B cell (primary cell): ENCODE measurements at regions not wholly inside any gene's neighbourhood (a gene's known extent, or its start where the extent isn't known, plus 50 kb on each side); places are given as distances from the start of the nearest gene placed in this dataset.

Source experiments
- ATAC-seq: fragments of 200-7000 bp; cut with Tn5 transposase; one replicate; pipeline ENCODE4 v1.10.0; 2021; ENCODE audit warnings: low read depth, mild to moderate bottlenecking, moderate number of reproducible peaks, moderate library complexity
- CTCF ChIA-PET: fragments of 350-600 bp; sonication (Branson Sonifier 250); formaldehyde crosslinking; loops from one replicate; lab custom pipeline; 2021; ENCODE audit warnings: antibody characterized with exemption, inconsistent platforms; lab: Charles Lee
- POLR2A ChIA-PET: fragments of 350-600 bp; sonication (Branson Sonifier 250); formaldehyde crosslinking; loops from one replicate; lab custom pipeline; 2021; ENCODE audit warnings: antibody characterized with exemption; lab: Charles Lee
- DNase-seq: peaks from one replicate; pipeline ENCODE4 v3.0.0; 2013
- H2AFZ ChIP-seq: 2 replicates; pipeline ENCODE4 v1.6.1; 2012; ENCODE audit warnings: mild to moderate bottlenecking, low read depth, low read length; ENCODE audit not compliant: insufficient read depth, poor library complexity, severe bottlenecking
- H3K27ac ChIP-seq, 2 donors: 1 replicate in 1 of 2; 2 replicates in 1 of 2; pipeline ENCODE4 v1.5.1; 2012 to 2013; ENCODE audit warnings: low read length in 2 of 2, mild to moderate bottlenecking in 2 of 2, moderate library complexity in 1 of 2
- H3K27me3 ChIP-seq, 4 experiments: fragments of 200-600 bp in 1 of 4; sonication (generic) in 1 of 4; replicated peaks in 1 of 4; 1 replicate in 2 of 4; 2 replicates in 2 of 4; pipeline versions ENCODE4 v1.6.1 to v1.7.0; 2013 to 2016; ENCODE audit warnings: low read length in 3 of 4, mild to moderate bottlenecking in 2 of 4, mixed read lengths in 1 of 4, moderate library complexity in 1 of 4; ENCODE audit not compliant: insufficient read depth in 4 of 4, control insufficient read depth in 3 of 4; ENCODE audit errors: control extremely low read depth in 1 of 4
- H3K36me3 ChIP-seq, 2 experiments: replicated peaks in 1 of 2; 1 replicate in 1 of 2; 2 replicates in 1 of 2; pipeline versions ENCODE4 v1.6.1 to v1.7.1; 2013; ENCODE audit warnings: low read length in 1 of 2; ENCODE audit not compliant: insufficient read depth in 2 of 2, control insufficient read depth in 1 of 2; ENCODE audit errors: control extremely low read depth in 1 of 2, extremely low read depth in 1 of 2
- H3K4me1 ChIP-seq, 2 donors: fragments of 200-600 bp in 1 of 2; sonication (generic) in 1 of 2; 1 replicate in 1 of 2; 2 replicates in 1 of 2; pipeline versions ENCODE4 v1.5.1 to v1.6.1; 2013 to 2017; ENCODE audit warnings: low read length in 2 of 2; ENCODE audit not compliant: control insufficient read depth in 2 of 2, insufficient read depth in 2 of 2
- H3K4me2 ChIP-seq: replicated peaks from 2 replicates; pipeline ENCODE3; 2012; ENCODE audit warnings: mild to moderate bottlenecking, low read depth, low read length; ENCODE audit not compliant: poor library complexity, severe bottlenecking
- H3K4me3 ChIP-seq, 5 experiments: fragments of 200-600 bp in 1 of 5; sonication (generic) in 1 of 5; 1 replicate in 3 of 5; 2 replicates in 2 of 5; pipeline versions ENCODE4 v1.5.1 to v1.7.0; 2011 to 2016; ENCODE audit warnings: low read length in 4 of 5, mild to moderate bottlenecking in 4 of 5, low read depth in 2 of 5, control low read depth in 1 of 5, moderate library complexity in 1 of 5; ENCODE audit not compliant: insufficient read depth in 1 of 5; ENCODE audit errors: control extremely low read depth in 1 of 5, extremely low read depth in 1 of 5
- H3K79me2 ChIP-seq: fragments of 200-600 bp; sonication (generic); one replicate; pipeline ENCODE4 v1.6.0; 2016; ENCODE audit warnings: low read length; ENCODE audit not compliant: control insufficient read depth, insufficient read depth
- H3K9ac ChIP-seq: fragments of 200-600 bp; sonication (generic); 2 replicates; pipeline ENCODE4 v1.6.1; 2017; ENCODE audit warnings: mild to moderate bottlenecking, low read length, moderate library complexity
- H3K9me3 ChIP-seq, 3 donors: one replicate each; pipeline versions ENCODE4 v1.6.1 to v1.7.1; 2013; ENCODE audit warnings: low read length in 2 of 3; ENCODE audit not compliant: control insufficient read depth in 2 of 3, insufficient read depth in 1 of 3; ENCODE audit errors: control extremely low read depth in 1 of 3
- H4K20me1 ChIP-seq: 2 replicates; pipeline ENCODE4 v1.6.0; 2012; ENCODE audit warnings: mild to moderate bottlenecking, low read length; ENCODE audit not compliant: insufficient read depth, control insufficient read depth, poor library complexity, severe bottlenecking
- H3K27ac Mint-ChIP-seq: one replicate; pipeline ENCODE4 v1.8.0; 2021; ENCODE audit warnings: mixed read lengths
- H3K27me3 Mint-ChIP-seq: one replicate; pipeline ENCODE4 v1.8.0; 2021; ENCODE audit warnings: mixed read lengths
- H3K4me1 Mint-ChIP-seq: one replicate; pipeline ENCODE4 v1.8.0; 2021; ENCODE audit warnings: mixed read lengths
- H3K4me3 Mint-ChIP-seq: one replicate; pipeline ENCODE4 v1.8.0; 2021; ENCODE audit warnings: mixed read lengths
- H3K9me3 Mint-ChIP-seq: one replicate; pipeline ENCODE4 v1.8.0; 2022; ENCODE audit warnings: mixed read lengths; ENCODE audit not compliant: insufficient read depth
- EZH2 ChIP-seq: IDR thresholded peaks from 2 replicates; pipeline ENCODE4 v1.6.1; 2012; ENCODE audit warnings: borderline replicate concordance, low read depth, mild to moderate bottlenecking, moderate library complexity, low read length; ENCODE audit not compliant: insufficient read depth, poor library complexity, severe bottlenecking
- WGBS: methylation state at CpG from one replicate; pipeline ENCODE4 v1.1.5; 2013; ENCODE audit warnings: missing lambda C conversion rate; ENCODE audit not compliant: insufficient coverage; 5-methylcytosine and 5-hydroxymethylcytosine counted together
- intact Hi-C: fragments of 100-400 bp; cut with micrococcal nuclease; formaldehyde crosslinking; loops from one replicate; pipeline ENCODE4 v1.10.0; 2022
- TF ChIP-seq, protein P1 (sequence below): fragments of 200-600 bp; IDR thresholded peaks from one replicate; pipeline ENCODE4 v1.8.0; 2022; ENCODE audit warnings: antibody characterized with exemption, mild to moderate bottlenecking

DNA sequence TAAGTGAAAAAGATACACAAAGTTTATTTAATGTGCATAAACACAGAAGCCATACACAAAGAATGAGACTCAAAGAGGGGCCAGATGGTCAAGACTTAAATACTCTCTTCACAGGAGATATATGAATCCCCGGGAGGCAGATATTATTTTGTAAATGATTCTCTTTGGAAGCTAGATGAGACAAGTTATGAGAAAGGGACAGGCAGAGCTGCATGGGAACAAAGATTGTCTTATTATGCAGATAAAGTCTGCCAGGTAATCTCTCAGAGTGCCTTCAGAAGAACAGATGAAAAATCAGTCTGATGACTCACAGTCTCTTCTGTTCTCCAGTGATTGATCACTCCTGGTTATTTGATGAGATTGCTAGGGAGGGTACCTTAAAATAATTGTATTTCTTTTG lies 89.0 kb downstream of the NAF1 start:
- H3K27ac ChIP-seq: no peak overlapping the region
- no peak overlapping the region for H3K4me3 ChIP-seq
- ChIA-PET POLR2A (no interaction called here), CTCF (no interaction called here)
- H3K36me3 ChIP-seq: no peaks in the 10 kb centered on the region
- DNase-seq (no peak), ATAC-seq (no peak)
- no peaks in the 10 kb centered on the region for H4K20me1 ChIP-seq
- TF ChIP-seq, protein P1, sequence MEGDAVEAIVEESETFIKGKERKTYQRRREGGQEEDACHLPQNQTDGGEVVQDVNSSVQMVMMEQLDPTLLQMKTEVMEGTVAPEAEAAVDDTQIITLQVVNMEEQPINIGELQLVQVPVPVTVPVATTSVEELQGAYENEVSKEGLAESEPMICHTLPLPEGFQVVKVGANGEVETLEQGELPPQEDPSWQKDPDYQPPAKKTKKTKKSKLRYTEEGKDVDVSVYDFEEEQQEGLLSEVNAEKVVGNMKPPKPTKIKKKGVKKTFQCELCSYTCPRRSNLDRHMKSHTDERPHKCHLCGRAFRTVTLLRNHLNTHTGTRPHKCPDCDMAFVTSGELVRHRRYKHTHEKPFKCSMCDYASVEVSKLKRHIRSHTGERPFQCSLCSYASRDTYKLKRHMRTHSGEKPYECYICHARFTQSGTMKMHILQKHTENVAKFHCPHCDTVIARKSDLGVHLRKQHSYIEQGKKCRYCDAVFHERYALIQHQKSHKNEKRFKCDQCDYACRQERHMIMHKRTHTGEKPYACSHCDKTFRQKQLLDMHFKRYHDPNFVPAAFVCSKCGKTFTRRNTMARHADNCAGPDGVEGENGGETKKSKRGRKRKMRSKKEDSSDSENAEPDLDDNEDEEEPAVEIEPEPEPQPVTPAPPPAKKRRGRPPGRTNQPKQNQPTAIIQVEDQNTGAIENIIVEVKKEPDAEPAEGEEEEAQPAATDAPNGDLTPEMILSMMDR: no peak
- TF ChIP-seq EZH2: no peak
- no peaks in the 10 kb centered on the region for H3K79me2 ChIP-seq
- no peak overlapping the region for H3K27ac Mint-ChIP-seq
- 100% methylated on average over 1 of the region's 1 CpG for WGBS
- no peak overlapping the region for H2AFZ ChIP-seq
- no peak overlapping the region for H3K4me3 Mint-ChIP-seq
- no peak overlapping the region for H3K4me2 ChIP-seq
- intact Hi-C loops: no loop called here
- peaks cover 0 to 1% (median 0%) of the 10 kb centered on the region in 4 experiments for H3K27me3 ChIP-seq
- H3K4me1 Mint-ChIP-seq: no peaks in the 10 kb centered on the region
- H3K9me3 Mint-ChIP-seq: no peaks in the 10 kb centered on the region
- H3K4me1 ChIP-seq: no peaks in the 10 kb centered on the region
- peaks cover 15% of the 10 kb centered on the region for H3K27me3 Mint-ChIP-seq
- H3K9me3 ChIP-seq: no peaks in the 10 kb centered on the region
- no peak overlapping the region for H3K9ac ChIP-seq

DNA sequence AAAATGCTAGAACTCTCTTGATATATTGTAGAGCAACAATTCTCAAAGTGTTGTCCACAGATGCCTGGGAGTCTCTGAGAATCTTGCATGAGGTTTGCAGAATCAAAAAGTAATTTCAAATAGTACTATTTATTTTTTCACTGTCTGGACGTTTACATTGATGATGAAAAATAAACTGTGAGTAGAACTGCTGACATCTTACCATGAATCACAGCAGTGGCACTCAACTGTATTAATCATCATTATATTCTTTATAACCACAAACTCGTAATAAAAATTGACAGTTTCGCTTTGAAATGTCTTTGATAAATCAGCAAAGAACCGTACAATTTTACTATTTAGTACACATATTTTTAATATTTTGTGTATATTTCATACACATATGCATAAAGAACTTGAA lies 94.5 kb downstream of the NAF1 start:
- no peaks in the 10 kb centered on the region for H3K9me3 ChIP-seq
- Mint-ChIP-seq H3K4me3 (no peak overlapping the region), H3K9me3 (no peaks in the 10 kb centered on the region), H3K27me3 (peaks cover 4% of the 10 kb centered on the region), H3K4me1 (no peaks in the 10 kb centered on the region), H3K27ac (no peak overlapping the region)
- no peak overlapping the region for H3K27ac ChIP-seq
- POLR2A ChIA-PET: no interaction called here
- intact Hi-C loops: no loop called here
- no peak overlapping the region for H3K9ac ChIP-seq
- CTCF ChIA-PET: no interaction called here
- H2AFZ ChIP-seq: no peak overlapping the region
- H3K4me3 ChIP-seq: no peak overlapping the region
- WGBS: 100% methylated on average over 1 of the region's 4 CpGs
- ATAC-seq: no peak
- H3K4me2 ChIP-seq: no peak overlapping the region
- no peaks in the 10 kb centered on the region for H3K27me3 ChIP-seq
- no peaks in the 10 kb centered on the region for H3K79me2 ChIP-seq
- no peaks in the 10 kb centered on the region for H4K20me1 ChIP-seq
- H3K4me1 ChIP-seq: no peaks in the 10 kb centered on the region
- H3K36me3 ChIP-seq: no peaks in the 10 kb centered on the region
- DNase-seq: no peak
- TF ChIP-seq, protein P1: no peak
- TF ChIP-seq EZH2: no peak
